T-helper 1 cell treated with Interleukin-12 subunit alpha and Interleukin-12 subunit beta and Interleukin-4 antibody, amounts not matched to agents 30 ng/mL and 1 ng/mL, for 36 hours (primary cell): ENCODE measurements at regions not wholly inside any gene's neighbourhood (a gene's known extent, or its start where the extent isn't known, plus 50 kb on each side); places are given as distances from the start of the nearest gene placed in this dataset.

Experiments
- intact Hi-C: fragments of 100-400 bp; cut with micrococcal nuclease; formaldehyde crosslinking; loops from one replicate; pipeline ENCODE4 v1.15.1; 2024

DNA sequence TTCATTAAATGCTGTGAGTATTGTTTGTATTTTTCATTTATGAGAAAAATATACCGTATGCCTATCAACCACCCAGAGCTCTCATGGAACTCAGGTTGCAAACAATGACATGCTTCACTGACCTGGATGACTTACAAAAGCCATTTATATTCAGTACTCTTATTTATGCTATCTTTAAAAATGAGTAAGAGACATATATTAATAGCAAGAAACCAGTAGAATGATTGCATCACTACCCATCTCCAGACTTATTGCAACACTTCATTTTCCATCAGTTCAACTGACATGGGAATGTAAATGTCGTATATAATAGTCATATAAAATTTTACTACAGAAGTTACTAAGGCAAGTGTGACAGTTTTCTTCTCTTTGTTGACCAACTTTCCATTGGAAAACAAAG is 69.1 kb downstream of the OTP start:
- intact Hi-C loops: no loop called here

DNA sequence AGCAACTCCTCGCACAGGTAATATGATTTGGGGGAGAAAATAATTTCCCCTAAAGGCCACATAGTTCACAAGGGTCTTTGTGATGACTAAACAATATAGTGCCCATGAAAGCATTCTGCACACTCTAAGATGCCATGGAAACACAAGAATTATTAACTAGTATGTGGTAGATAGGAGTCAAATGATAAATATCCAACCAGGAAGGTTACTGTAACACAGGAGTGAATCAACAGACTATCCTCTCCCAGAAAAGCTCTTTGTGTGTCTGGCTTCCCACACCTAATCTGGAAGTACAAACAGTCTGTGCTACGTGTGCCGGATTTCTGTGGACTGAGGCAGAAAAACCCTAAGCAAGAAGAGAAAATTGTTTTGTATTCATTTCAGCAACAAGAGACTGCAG is 70.0 kb downstream of the OTP start:
- intact Hi-C loops: no loop called here

DNA sequence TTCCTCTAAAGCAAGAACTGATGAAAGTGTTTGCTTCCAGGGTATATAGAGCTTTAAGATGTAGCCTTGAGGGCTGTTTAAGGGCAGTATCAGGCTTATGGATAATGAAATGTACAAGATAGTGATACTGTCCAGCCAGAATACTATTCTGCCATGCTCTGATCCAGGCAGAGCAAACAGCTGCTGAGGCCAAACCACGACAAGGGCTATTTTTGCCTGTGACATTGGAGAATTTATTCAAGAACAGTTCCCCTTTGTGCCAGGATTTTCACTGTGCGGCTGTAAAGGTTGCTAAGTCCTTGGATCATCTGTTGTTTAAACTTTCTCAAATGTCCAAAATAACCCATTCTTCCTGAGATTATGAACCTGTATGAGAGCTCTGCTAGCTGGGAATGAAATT is 70.4 kb downstream of the OTP start:
- intact Hi-C loops: no loop called here

DNA sequence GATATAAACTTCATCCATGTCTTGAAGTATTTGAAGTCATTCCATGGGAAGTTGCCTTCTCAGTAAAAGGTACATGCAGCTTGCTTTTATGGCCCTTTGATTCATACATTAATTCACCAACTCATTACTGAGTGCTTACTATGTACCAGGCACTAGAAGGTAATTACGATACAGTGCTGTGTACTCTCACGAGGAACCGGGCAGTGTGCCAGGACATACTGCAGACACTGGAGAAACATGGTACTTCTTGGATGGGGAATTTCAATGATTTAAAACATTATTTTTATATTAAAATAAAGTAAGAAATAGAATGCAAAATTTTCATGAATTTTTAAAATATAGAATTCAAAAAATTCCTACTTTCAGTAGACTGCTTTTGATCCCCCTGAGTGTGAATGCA is 71.4 kb upstream of the WDR41 start:
- intact Hi-C loops: loop anchor here (5.0 kb wide), 1 partner anchor 599 kb away; no protein-coding TSS in a partner anchor

DNA sequence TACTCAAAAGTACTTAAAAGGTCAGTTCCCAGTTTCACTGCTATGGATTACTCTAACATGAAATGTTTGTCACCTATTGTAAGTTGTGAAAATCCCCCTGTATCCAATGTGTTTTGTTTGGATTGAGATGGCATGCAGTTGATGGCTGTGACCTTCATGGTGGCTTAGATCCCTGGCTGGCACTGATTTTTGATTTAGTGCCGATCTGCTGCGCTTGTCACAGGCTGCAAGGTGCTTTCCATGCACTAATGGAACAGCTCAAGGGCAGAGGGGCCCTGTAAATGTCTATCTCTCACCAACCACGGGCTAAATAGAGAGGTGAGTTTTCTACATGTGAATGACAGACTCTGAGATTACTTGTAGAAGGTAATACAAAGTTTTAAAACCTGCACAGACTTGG is 69.8 kb upstream of the WDR41 start:
- intact Hi-C loops: loop anchor here (5.0 kb wide), 1 partner anchor 600 kb away; no protein-coding TSS in a partner anchor

DNA sequence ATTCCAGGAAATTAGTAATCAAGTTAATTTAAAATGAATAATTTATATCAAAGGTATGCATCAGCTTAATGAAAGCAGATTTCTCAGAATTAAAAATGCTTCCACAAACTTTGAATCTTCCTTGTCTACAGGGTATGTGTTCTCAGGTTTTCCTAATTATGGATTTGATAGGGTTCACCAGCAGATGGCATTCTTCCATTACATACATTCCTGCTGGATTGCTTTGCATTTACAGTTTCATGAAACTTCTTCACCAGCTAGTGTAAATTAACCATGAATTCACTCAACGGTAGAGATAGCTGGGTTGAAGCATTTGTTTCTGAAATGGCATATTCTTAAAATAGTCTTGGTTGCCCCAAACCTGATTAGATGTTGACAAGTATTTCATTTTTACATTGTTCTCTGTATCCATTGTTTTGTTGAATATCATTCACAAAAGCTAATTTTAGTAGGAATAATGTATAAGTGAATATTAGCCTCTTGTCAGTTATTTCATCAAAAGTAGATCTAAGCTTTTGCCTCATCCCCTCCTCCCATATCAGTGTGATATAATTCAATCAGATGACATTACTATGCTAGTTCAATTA is 68.7 kb upstream of the WDR41 start:
- intact Hi-C loops: loop anchor here (1.0 to 5.0 kb wide), 3 partner anchors 448 to 709 kb away; no protein-coding TSS in a partner anchor

DNA sequence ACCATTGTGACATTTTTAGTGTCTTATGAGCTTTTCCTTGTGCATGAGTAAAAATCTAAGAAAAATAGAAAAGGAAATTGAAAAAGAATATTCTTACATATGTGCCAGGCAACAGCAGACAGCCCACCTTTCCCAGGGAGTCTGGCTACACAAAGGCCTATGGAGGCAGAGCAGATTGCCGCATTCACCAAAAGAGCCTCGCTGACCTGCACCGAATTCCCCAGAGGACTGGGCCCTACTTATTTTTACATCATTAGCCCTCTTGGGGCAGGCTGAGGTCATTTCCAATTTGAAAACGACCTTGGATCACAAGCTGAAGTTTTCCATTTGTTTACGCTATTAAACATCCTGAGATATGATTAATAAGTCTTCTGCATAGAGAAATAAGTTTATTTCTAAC is 66.2 kb upstream of the WDR41 start:
- intact Hi-C loops: no loop called here

GRCh38 chr5:77550406-77550805 is 58.3 kb upstream of the WDR41 start:
- intact Hi-C loops: no loop called here

GRCh38 chr5:77545285-77545684 is 53.2 kb upstream of the WDR41 start:
- intact Hi-C loops: no loop called here
